ENCODE measurements at regions not wholly inside any gene's neighbourhood (a gene's known extent, or its start where the extent isn't known, plus 50 kb on each side); places are given as distances from the start of the nearest gene placed in this dataset.

DNA sequence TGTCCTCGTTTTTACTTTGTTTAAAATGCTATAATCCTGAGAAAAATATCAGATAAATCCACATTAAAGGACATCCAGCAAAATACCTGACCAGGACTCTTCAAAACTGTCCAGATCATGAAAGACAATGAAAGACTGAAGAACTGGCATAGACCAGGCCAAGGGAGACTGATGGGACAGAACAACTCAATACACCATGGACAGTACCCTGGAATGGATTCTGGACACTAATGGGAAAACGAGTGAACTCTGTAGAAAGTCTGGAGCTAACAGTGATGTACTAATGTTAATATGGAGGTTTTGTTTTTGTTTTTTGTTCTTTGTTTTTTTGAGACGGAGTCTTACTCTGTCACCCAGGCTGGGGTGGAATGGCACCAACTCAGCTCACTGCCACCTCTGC, 461.4 kb downstream of the CD83 start:
- Mint-ChIP-seq H3K27ac (peak overlapping the region; percentile 27), H3K27me3 (no peaks in the 10 kb centered on the region), H3K9me3 (peaks cover 4% of the 10 kb centered on the region), H3K36me3 (ENCODE audit: low read depth) (no peaks in the 10 kb centered on the region), H3K4me1 (peaks cover 29% of the 10 kb centered on the region), H3K4me3 (no peak overlapping the region)
- no peak for TF ChIP-seq CTCF (IDR thresholded peaks at IDR 0.05)
- intact Hi-C loops (cut with micrococcal nuclease) = no loop called here
- no peak for ATAC-seq (ENCODE audit: low read depth)
- CTCF ChIA-PET = no interaction called here
- no peak for DNase-seq
- POLR2A ChIA-PET = interaction anchor here (0.7 kb wide), 1 partner anchor 14 kb away, joined by 5 read pairs; no protein-coding TSS in a partner anchor

DNA sequence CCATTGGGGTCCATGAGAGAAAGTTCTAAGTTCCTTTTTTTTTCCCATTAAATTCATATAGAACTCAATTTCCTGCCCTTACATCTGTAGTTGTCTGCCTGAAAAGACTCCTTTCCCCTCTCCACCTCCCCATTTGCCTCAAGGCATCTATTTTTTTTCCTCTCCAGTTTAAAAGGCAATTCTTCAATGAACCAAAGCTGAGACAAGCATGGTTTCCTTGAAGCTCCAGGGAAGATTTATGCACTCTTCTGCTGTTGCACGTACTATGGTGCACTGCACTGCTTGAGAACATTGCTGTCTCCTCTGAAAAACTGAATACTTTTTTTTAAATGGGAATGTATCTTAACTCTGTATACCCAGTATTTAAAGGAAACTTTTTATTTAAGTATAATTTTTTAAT, 465.2 kb downstream of the CD83 start:
- no peaks in the 10 kb centered on the region for H3K36me3 Mint-ChIP-seq (ENCODE audit: low read depth)
- POLR2A ChIA-PET = interaction anchor here (0.6 kb wide), 1 partner anchor 500 kb away, joined by 3 read pairs; no protein-coding TSS in a partner anchor
- no peak overlapping the region for H3K27ac Mint-ChIP-seq
- H3K9me3 Mint-ChIP-seq = no peaks in the 10 kb centered on the region
- H3K4me3 Mint-ChIP-seq = no peak overlapping the region
- peaks cover 15% of the 10 kb centered on the region for H3K4me1 Mint-ChIP-seq
- intact Hi-C loops (cut with micrococcal nuclease) = no loop called here
- no peaks in the 10 kb centered on the region for H3K27me3 Mint-ChIP-seq
- CTCF ChIA-PET = no interaction called here
- DNase-seq (no peak), ATAC-seq (ENCODE audit: low read depth) (no peak)
- TF ChIP-seq CTCF (IDR thresholded peaks at IDR 0.05) = no peak

DNA sequence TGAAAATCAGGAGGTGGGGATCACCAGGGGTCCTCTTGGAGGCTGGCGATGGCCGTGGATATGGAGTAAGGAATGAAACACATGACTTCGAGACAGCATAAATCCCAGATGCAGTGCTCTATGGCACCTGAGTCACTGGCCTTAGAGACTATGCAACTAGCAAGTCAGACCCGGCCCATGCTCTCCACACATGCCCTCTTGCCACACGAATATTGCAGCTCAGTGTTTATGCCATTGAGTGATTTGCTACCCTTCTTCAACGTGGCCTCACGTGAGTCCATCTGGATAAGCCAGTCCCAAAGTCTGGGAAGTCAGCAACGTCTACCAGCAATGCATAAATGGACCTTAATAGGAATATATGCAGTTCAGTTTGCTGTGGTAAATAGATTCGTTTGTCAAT, 466.3 kb downstream of the CD83 start:
- Mint-ChIP-seq H3K27me3 (no peaks in the 10 kb centered on the region), H3K9me3 (no peaks in the 10 kb centered on the region), H3K4me1 (peaks cover 11% of the 10 kb centered on the region), H3K4me3 (no peak overlapping the region), H3K27ac (no peak overlapping the region), H3K36me3 (ENCODE audit: low read depth) (no peaks in the 10 kb centered on the region)
- CTCF ChIA-PET = no interaction called here
- TF ChIP-seq CTCF (IDR thresholded peaks at IDR 0.05) = no peak
- intact Hi-C loops (cut with micrococcal nuclease) = no loop called here
- DNase-seq (no peak), ATAC-seq (ENCODE audit: low read depth) (no peak)
- POLR2A ChIA-PET = no interaction called here

DNA sequence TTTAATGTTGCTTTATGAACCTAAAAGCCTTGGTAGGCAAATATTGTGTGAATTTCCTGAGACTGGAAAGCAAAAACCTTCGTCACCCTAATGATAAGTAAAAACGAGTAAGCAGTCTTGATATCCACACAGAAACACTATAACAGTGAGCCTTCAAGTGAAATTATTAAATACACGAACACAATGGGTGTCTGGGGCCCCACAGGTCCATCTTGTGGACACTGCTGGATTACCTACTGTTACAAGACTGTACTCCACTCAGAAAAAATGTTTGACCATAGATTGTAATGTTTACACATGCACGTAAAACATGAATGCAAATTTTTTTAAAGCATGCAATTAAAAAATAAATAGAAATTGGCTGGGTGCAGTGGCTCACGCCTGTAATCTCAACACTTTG, 466.9 kb downstream of the CD83 start:
- no peak for ATAC-seq (ENCODE audit: low read depth)
- Mint-ChIP-seq H3K27me3 (no peaks in the 10 kb centered on the region), H3K4me1 (peaks cover 4% of the 10 kb centered on the region), H3K36me3 (ENCODE audit: low read depth) (no peaks in the 10 kb centered on the region), H3K9me3 (no peaks in the 10 kb centered on the region), H3K4me3 (no peak overlapping the region), H3K27ac (no peak overlapping the region)
- intact Hi-C loops (cut with micrococcal nuclease) = no loop called here
- POLR2A ChIA-PET = no interaction called here
- CTCF ChIA-PET = no interaction called here
- DNase-seq = no peak
- TF ChIP-seq CTCF (IDR thresholded peaks at IDR 0.05) = no peak

GRCh38 chr6:14585689-14586088, 468.1 kb downstream of the CD83 start:
- no peaks in the 10 kb centered on the region for H3K27me3 Mint-ChIP-seq

More at GRCh38 chr6:14585689-14586088, 468.1 kb downstream of the CD83 start:
- DNase-seq (no peak), ATAC-seq (ENCODE audit: low read depth) (no peak)
- H3K4me1 Mint-ChIP-seq = no peaks in the 10 kb centered on the region
- H3K36me3 Mint-ChIP-seq (ENCODE audit: low read depth) = no peaks in the 10 kb centered on the region
- POLR2A ChIA-PET = no interaction called here
- no peak overlapping the region for H3K27ac Mint-ChIP-seq
- intact Hi-C loops (cut with micrococcal nuclease) = no loop called here
- H3K4me3 Mint-ChIP-seq = no peak overlapping the region
- TF ChIP-seq CTCF (IDR thresholded peaks at IDR 0.05) = no peak
- no peaks in the 10 kb centered on the region for H3K9me3 Mint-ChIP-seq
- CTCF ChIA-PET = no interaction called here

Measured in activated B cell treated with CpG ODN at 0.5 μM for 24 hours (primary cell).